HepG2 (cell line): ENCODE measurements at regions not wholly inside any gene's neighbourhood (a gene's known extent, or its start where the extent isn't known, plus 50 kb on each side); places are given as distances from the start of the nearest gene placed in this dataset.

Experiments used
- ATAC-seq: fragments of 200-7000 bp; cut with Tn5 transposase; 3 replicates; pipeline ENCODE4 v1.9.1; 2020; ENCODE audit warnings: mild to moderate bottlenecking, moderate library complexity
- BruUV-seq: library from RNA; stranded (reverse); fragments of 400-500 nt; replicated peaks from 2 replicates; lab custom pipeline; 2021; lab: Mats Ljungman, UMichigan
- CTCF ChIA-PET: fragments of 300-600 bp; formaldehyde crosslinking; extraction: SDS; loops from one replicate; lab custom pipeline; 2021; ENCODE audit warnings: low total read pairs, inconsistent platforms, low intra/inter-chr PET ratio; lab: Yijun Ruan, JAX
- POLR2A ChIA-PET: fragments of 350-600 bp; sonication (Branson Sonifier 250); formaldehyde crosslinking; loops from one replicate; lab custom pipeline; 2020; ENCODE audit warnings: antibody characterized with exemption, inconsistent platforms; lab: Yijun Ruan, JAX
- DNase-seq: peaks from one replicate; pipeline ENCODE4 v3.0.0-alpha.2; 2015; ENCODE audit warnings: low spot score
- FAIRE-seq: peaks from 3 replicates; lab custom pipeline; 2011; peaks lifted over from hg19 to GRCh38; lab: Jason Lieb, UNC
- H2AFZ ChIP-seq: one replicate; pipeline ENCODE4 v1.6.1; 2011; ENCODE audit warnings: low read length, inconsistent platforms
- H3K27ac ChIP-seq: fragments of 300-600 bp; 3 replicates; pipeline ENCODE4 v1.8.0; 2011; ENCODE audit warnings: mixed run types, mild to moderate bottlenecking, mixed read lengths, low read length, inconsistent platforms; ENCODE audit not compliant: insufficient read depth; ENCODE audit errors: extremely low read length
- H3K27me3 ChIP-seq, 2 experiments: fragments of 200-600 bp in 1 of 2; 2 replicates in 1 of 2; 3 replicates in 1 of 2; pipeline versions ENCODE4 v1.6.0 to v1.8.0; 2011; ENCODE audit warnings: low read length in 2 of 2, mild to moderate bottlenecking in 2 of 2, moderate library complexity in 2 of 2, inconsistent platforms in 1 of 2; ENCODE audit not compliant: insufficient read depth in 2 of 2, control insufficient read depth in 1 of 2
- H3K36me3 ChIP-seq, 2 experiments: fragments of 200-600 bp in 1 of 2; replicated peaks in 1 of 2; 2 replicates in 1 of 2; 3 replicates in 1 of 2; pipeline versions ENCODE4 v1.5.1 to v1.8.0; 2011; ENCODE audit warnings: low read length in 2 of 2, inconsistent platforms in 1 of 2; ENCODE audit not compliant: insufficient read depth in 2 of 2, control insufficient read depth in 1 of 2
- H3K4me1 ChIP-seq: 2 replicates; pipeline ENCODE4 v1.5.1; 2012; ENCODE audit warnings: low read length, inconsistent platforms; ENCODE audit not compliant: insufficient read depth
- H3K4me2 ChIP-seq: 2 replicates; pipeline ENCODE4 v1.6.0; 2011; ENCODE audit warnings: low read depth, low read length, inconsistent platforms
- H3K4me3 ChIP-seq, 3 experiments: fragments of 200-600 bp in 1 of 3; sonication (generic), shearing (Covaris generic) in 1 of 3; replicated peaks in 1 of 3; 2 replicates each; pipeline ENCODE4 v1.5.1; 2011 to 2016; ENCODE audit warnings: low read length in 3 of 3, inconsistent platforms in 2 of 3, low read depth in 2 of 3, mild to moderate bottlenecking in 2 of 3, control low read depth in 1 of 3, mixed read lengths in 1 of 3; ENCODE audit not compliant: insufficient read depth in 1 of 3
- H3K79me2 ChIP-seq: one replicate; pipeline ENCODE4 v1.6.1; 2011; ENCODE audit warnings: low read length, inconsistent platforms; ENCODE audit not compliant: insufficient read depth
- H3K9ac ChIP-seq: 2 replicates; pipeline ENCODE4 v1.6.0; 2011; ENCODE audit warnings: mild to moderate bottlenecking, low read depth, low read length, inconsistent platforms; ENCODE audit not compliant: insufficient read depth
- H3K9me3 ChIP-seq: 2 replicates; pipeline ENCODE4 v1.5.1; 2012; ENCODE audit warnings: mild to moderate bottlenecking, low read length
- H4K20me1 ChIP-seq: 2 replicates; pipeline ENCODE4 v1.6.0; 2011; ENCODE audit warnings: inconsistent platforms, mild to moderate bottlenecking, low read length, moderate library complexity; ENCODE audit not compliant: insufficient read depth
- AFF4 ChIP-seq: sonication (generic); formaldehyde crosslinking; IDR thresholded peaks from 2 replicates; pipeline ENCODE4 v1.4.0; 2020; ENCODE audit warnings: missing genetic modification reagents
- ATAD3A ChIP-seq: sonication (generic); formaldehyde crosslinking; IDR thresholded peaks from 2 replicates; pipeline ENCODE4 v1.4.0; 2020; ENCODE audit warnings: missing genetic modification reagents
- ELF4 ChIP-seq: sonication (generic); formaldehyde crosslinking; IDR thresholded peaks from 2 replicates; pipeline ENCODE4 v1.5.0; 2020; ENCODE audit warnings: missing genetic modification reagents, mild to moderate bottlenecking, moderate library complexity, borderline replicate concordance
- LBX2 ChIP-seq: sonication (generic); formaldehyde crosslinking; IDR thresholded peaks from 2 replicates; pipeline ENCODE4 v1.5.0; 2020; ENCODE audit warnings: missing genetic modification reagents, mild to moderate bottlenecking, borderline replicate concordance
- NKX3-1 ChIP-seq: sonication (generic); formaldehyde crosslinking; IDR thresholded peaks from 2 replicates; pipeline ENCODE4 v1.5.0; 2020; ENCODE audit warnings: missing genetic modification reagents
- NR1H2 ChIP-seq: sonication (generic); formaldehyde crosslinking; IDR thresholded peaks from 2 replicates; pipeline ENCODE4 v1.8.1; 2022; ENCODE audit warnings: low read depth, missing genetic modification reagents, borderline replicate concordance
- ZBTB2 ChIP-seq: sonication (generic); formaldehyde crosslinking; IDR thresholded peaks from 2 replicates; pipeline ENCODE4 v1.8.0; 2022; ENCODE audit warnings: low read depth, missing genetic modification reagents
- ZNF333 ChIP-seq: sonication (generic); formaldehyde crosslinking; IDR thresholded peaks from 2 replicates; pipeline ENCODE4 v1.4.0; 2020; ENCODE audit warnings: mild to moderate bottlenecking, missing genetic modification reagents, borderline replicate concordance
- ZNF33A ChIP-seq: sonication (generic); formaldehyde crosslinking; IDR thresholded peaks from 2 replicates; pipeline ENCODE4 v1.5.1; 2020; ENCODE audit warnings: missing genetic modification reagents, mild to moderate bottlenecking, moderate library complexity, borderline replicate concordance
- ZNF468 ChIP-seq: sonication (generic); formaldehyde crosslinking; IDR thresholded peaks from 2 replicates; pipeline ENCODE4 v1.8.0; 2022; ENCODE audit warnings: mild to moderate bottlenecking, moderate library complexity, missing genetic modification reagents
- ZNF562 ChIP-seq: sonication (generic); formaldehyde crosslinking; IDR thresholded peaks from 2 replicates; pipeline ENCODE4 v1.8.0; 2022; ENCODE audit warnings: missing genetic modification reagents, borderline replicate concordance
- ZSCAN9 ChIP-seq: IDR thresholded peaks from 2 replicates; pipeline ENCODE4 v1.6.1; 2016; ENCODE audit warnings: borderline replicate concordance
- WGBS: methylation state at CpG from one replicate; pipeline ENCODE4 v1.1.6; 2017; ENCODE audit warnings: low lambda C conversion rate; 5-methylcytosine and 5-hydroxymethylcytosine counted together
- in situ Hi-C: cut with HindIII; loops from 2 replicates; pipeline ENCODE4 v1.10.0; 2017; ENCODE audit warnings: low pct_unique_long_range_greater_than_20kb; ENCODE audit not compliant: extremely low pct_ligation_motif_present
- intact Hi-C: fragments of 100-400 bp; cut with micrococcal nuclease; formaldehyde crosslinking; loops from one replicate; pipeline ENCODE4 v1.10.0; 2022; ENCODE audit not compliant: unreplicated experiment

DNA sequence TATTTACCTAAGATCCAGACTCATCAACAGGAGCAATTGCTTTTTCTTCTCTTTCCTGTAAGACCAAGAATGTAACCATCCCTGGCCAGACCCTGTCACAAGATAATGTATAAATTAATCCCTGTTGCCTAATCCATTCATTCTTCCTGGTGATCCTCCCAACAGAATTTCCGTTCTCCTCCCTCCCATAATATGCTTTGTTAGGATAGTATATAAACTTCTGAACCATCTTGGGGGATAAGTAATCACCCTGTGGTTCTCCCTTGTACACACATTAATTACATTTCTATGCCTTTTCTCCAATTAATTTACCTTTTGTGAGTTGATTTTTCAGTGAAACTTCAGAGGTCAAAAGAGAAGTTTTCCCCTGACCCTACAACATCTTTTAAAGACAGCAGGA, 76.2 kb upstream of the RASSF8 start:
- Histone ChIP-seq H2AFZ (no peak overlapping the region), H3K9ac (no peak overlapping the region), H3K4me1 (no peaks in the 10 kb centered on the region), H3K27ac (no peak overlapping the region)
- no peak for ATAC-seq
- POLR2A ChIA-PET: no interaction called here
- 5% methylated on average over 1 of the region's 1 CpG for WGBS
- TF ChIP-seq NR1H2 (CRISPR knock-in tag): no peak
- no peak for TF ChIP-seq NKX3-1 (CRISPR knock-in tag)
- TF ChIP-seq ZNF333: no peak
- TF ChIP-seq ELF4: no peak
- TF ChIP-seq ZNF468 (CRISPR knock-in tag): no peak
- TF ChIP-seq ZNF562: no peak
- TF ChIP-seq ATAD3A (CRISPR knock-in tag): no peak
- no peak for TF ChIP-seq ZNF33A (CRISPR knock-in tag)
- no peak for TF ChIP-seq ZBTB2 (CRISPR knock-in tag)
- no peak for TF ChIP-seq ZSCAN9 (CRISPR knock-in tag)
- TF ChIP-seq LBX2 (CRISPR knock-in tag): no peak
- TF ChIP-seq AFF4 (CRISPR knock-in tag): no peak
- TF ChIP-seq, all 625 proteins: peak for 0
- no peak for DNase-seq
- no peaks in the 10 kb centered on the region for H4K20me1 ChIP-seq
- FAIRE-seq: no peak
- in situ Hi-C loops: no loop called here
- H3K27me3 ChIP-seq: peaks cover 0 to 1% of the 10 kb centered on the region in 2 experiments; a peak in 2 of 5 replicates
- BruUV-seq: no TSS peak
- intact Hi-C loops: no loop called here
- CTCF ChIA-PET: no interaction called here
- H3K4me2 ChIP-seq: no peak overlapping the region
- H3K36me3 ChIP-seq: no peaks in the 10 kb centered on the region
- no peaks in the 10 kb centered on the region for H3K9me3 ChIP-seq
- H3K4me3 ChIP-seq: no peak overlapping the region
- no peaks in the 10 kb centered on the region for H3K79me2 ChIP-seq
